Thyroid gland (tissue), 4 donors: ENCODE measurements at regions not wholly inside any gene's neighbourhood (a gene's known extent, or its start where the extent isn't known, plus 50 kb on each side); places are given as distances from the start of the nearest gene placed in this dataset.

Experiments
- CTCF ChIP-seq, 6 experiments: fragments of 200-600 bp in 3 of 6; fragments of 450-650 bp in 3 of 6; sonication (generic) in 3 of 6; IDR thresholded peaks; one replicate each; pipeline ENCODE4 v1.5.1; 2016 to 2019; ENCODE audit warnings: antibody characterized with exemption in 6 of 6, mild to moderate bottlenecking in 2 of 6, inconsistent platforms in 1 of 6, moderate library complexity in 1 of 6
- POLR2A ChIP-seq, 2 donors: fragments of 450-650 bp; IDR thresholded peaks; one replicate each; pipeline ENCODE4 v1.6.1; 2017; ENCODE audit warnings: antibody characterized with exemption in 2 of 2, mild to moderate bottlenecking in 2 of 2, moderate library complexity in 1 of 2

GRCh38 chr2:172195836-172196376, 93.2 kb upstream of the DLX2 start:
- no peak for TF ChIP-seq POLR2A (IDR thresholded peaks at IDR 0.05)
- TF ChIP-seq CTCF (IDR thresholded peaks at IDR 0.05), result no peak
